AG09309 (cell line): ENCODE measurements at regions not wholly inside any gene's neighbourhood (a gene's known extent, or its start where the extent isn't known, plus 50 kb on each side); places are given as distances from the start of the nearest gene placed in this dataset.

ENCODE experiments used
- DNase-seq: peaks from one replicate; pipeline ENCODE4 v3.0.0-alpha.2; 2010; ENCODE audit warnings: low read depth
- H3K4me3 ChIP-seq: 2 replicates; pipeline ENCODE4 v1.5.1; 2011; ENCODE audit warnings: mild to moderate bottlenecking, low read depth, low read length, moderate library complexity; ENCODE audit not compliant: control insufficient read depth
- CTCF ChIP-seq: IDR thresholded peaks from 2 replicates; pipeline ENCODE4 v1.5.1; 2011; ENCODE audit warnings: mild to moderate bottlenecking, low read depth, low read length, inconsistent platforms; ENCODE audit not compliant: insufficient read depth, control insufficient read depth; ENCODE audit errors: missing control alignments

DNA sequence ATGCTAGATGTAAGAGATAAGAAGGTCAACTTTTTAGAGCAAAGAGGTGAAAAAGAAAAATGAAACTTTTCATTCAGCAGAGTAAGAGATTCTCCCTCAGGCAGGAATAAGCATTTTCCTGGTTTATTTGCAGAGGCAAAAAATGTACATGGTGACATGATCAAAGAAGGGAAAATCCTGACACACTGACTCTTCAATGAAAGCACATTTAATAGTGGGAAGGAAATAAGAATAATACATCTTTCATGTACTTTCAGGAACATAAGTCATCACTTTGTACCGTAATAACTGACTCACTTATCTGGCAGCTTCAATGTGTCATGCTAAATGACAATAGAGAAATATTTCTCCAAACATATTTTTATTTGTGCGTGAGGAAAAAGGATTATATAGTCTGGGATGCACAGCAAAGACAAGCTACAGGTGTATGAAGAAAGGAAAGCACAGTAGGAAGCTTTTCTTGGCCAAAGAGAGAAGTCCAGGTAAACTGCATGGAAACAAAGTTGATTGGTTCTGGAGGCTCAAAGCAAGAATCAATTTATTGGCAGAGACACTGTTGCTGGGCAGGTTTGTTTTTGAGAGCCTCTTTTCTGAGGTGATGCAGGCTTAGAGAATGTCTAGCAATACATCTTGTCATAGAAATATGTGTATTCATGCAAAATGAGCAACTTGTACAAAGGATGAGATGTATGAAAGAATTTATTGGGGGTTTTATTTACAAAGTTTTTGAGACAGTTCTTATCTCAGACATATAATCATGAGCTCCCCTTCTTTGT is 1409.0 kb downstream of the PLA2G4A start:
- no peak overlapping the region for H3K4me3 ChIP-seq
- DNase-seq: no peak
- no peak for TF ChIP-seq CTCF

- no peak overlapping the region for H3K4me3 ChIP-seq
- TF ChIP-seq CTCF: no peak
- DNase-seq: no peak
These were observed 1412.1 kb downstream of the PLA2G4A start for GRCh38 chr1:188240772-188241406.

DNA sequence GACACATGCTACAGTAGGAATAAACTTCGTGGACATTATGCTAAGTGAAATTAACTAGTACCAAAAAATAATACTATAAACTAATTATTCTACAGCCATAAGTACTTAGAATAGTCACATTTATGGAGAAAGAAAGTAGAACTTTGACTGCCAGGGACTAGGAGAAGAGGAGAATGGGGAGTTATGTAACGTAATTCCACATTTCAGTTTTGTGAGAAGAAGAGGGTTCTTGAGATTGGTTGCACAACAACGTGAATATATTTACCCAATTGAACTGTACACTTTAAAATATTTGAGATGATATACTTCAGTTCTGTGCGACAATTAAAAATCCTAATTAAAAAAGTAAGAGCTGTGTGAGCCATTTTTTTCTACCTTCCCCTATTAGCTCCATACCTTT is 1412.9 kb downstream of the PLA2G4A start:
- DNase-seq: no peak
- no peak overlapping the region for H3K4me3 ChIP-seq
- no peak for TF ChIP-seq CTCF

GRCh38 chr1:188243456-188243855 is 1414.7 kb downstream of the PLA2G4A start:
- no peak for TF ChIP-seq CTCF
- no peak overlapping the region for H3K4me3 ChIP-seq
- DNase-seq: no peak

DNA sequence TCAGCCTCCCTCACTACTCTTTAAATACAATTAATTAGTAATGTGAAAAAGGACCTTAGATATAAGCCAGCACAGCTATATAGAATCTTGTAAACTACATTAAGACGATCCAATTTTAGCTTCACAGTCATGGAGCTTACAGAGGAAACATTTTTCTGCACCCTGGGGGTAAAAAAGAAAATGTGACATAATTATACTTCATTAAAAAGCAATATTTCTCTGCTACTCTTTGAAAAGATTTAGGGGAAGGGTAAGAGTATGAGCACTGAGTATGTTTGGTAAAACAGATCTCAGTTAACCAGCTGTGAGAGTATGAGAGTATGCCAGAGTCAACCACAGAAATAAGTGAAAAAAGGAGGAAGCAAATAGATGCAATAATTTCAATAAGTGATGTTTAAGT is 1415.9 kb downstream of the PLA2G4A start:
- no peak for TF ChIP-seq CTCF
- no peak overlapping the region for H3K4me3 ChIP-seq
- DNase-seq: no peak

- no peak for DNase-seq
- no peak overlapping the region for H3K4me3 ChIP-seq
- TF ChIP-seq CTCF: no peak
These were observed 1418.5 kb downstream of the PLA2G4A start for GRCh38 chr1:188247255-188247654.
